PC-3 (cell line): ENCODE measurements at regions not wholly inside any gene's neighbourhood (a gene's known extent, or its start where the extent isn't known, plus 50 kb on each side); places are given as distances from the start of the nearest gene placed in this dataset.

ENCODE experiments used
- ATAC-seq: fragments of 200-7000 bp; cut with Tn5 transposase; 2 replicates; pipeline ENCODE4 v1.9.1; 2020; ENCODE audit warnings: mild to moderate bottlenecking, moderate library complexity
- BruUV-seq: library from RNA; stranded (reverse); fragments of 400-500 nt; replicated peaks from 2 replicates; lab custom pipeline; 2021; lab: Mats Ljungman, UMichigan
- CTCF ChIA-PET: fragments of 300-600 bp; sonication (Branson Sonifier 250); formaldehyde crosslinking; loops from one replicate; lab custom pipeline; 2022; ENCODE audit warnings: antibody characterized with exemption; lab: Charles Lee
- POLR2A ChIA-PET: fragments of 300-600 bp; sonication (Branson Sonifier 250); formaldehyde crosslinking; loops from one replicate; lab custom pipeline; 2022; ENCODE audit warnings: antibody characterized with exemption; ENCODE audit not compliant: unreplicated experiment; lab: Charles Lee
- DNase-seq: peaks from one replicate; pipeline ENCODE4 v3.0.0-alpha.2; 2015
- H2AFZ ChIP-seq: fragments of 300-600 bp; sonication (generic); 2 replicates; pipeline ENCODE4 v1.6.0; 2016; ENCODE audit warnings: antibody characterized with exemption, low read length
- H3F3A ChIP-seq: fragments of 300-600 bp; sonication (generic); one replicate; pipeline ENCODE4 v1.6.0; 2017; ENCODE audit warnings: antibody characterized with exemption, low read length, control low read depth, mild to moderate bottlenecking; ENCODE audit not compliant: unreplicated experiment
- H3K27ac ChIP-seq: fragments of 300-600 bp; sonication (generic); 2 replicates; pipeline ENCODE4 v1.5.1; 2016; ENCODE audit warnings: mild to moderate bottlenecking, low read length
- H3K27me3 ChIP-seq: fragments of 300-600 bp; sonication (generic); 2 replicates; pipeline ENCODE4 v1.6.1; 2016; ENCODE audit warnings: low read length, mixed read lengths
- H3K36me3 ChIP-seq: fragments of 300-600 bp; sonication (generic); 2 replicates; pipeline ENCODE4 v1.6.1; 2016; ENCODE audit warnings: low read depth, mixed run types, low read length, mixed read lengths
- H3K4me1 ChIP-seq: fragments of 300-600 bp; sonication (generic); 2 replicates; pipeline ENCODE4 v1.5.1; 2016; ENCODE audit warnings: low read length; ENCODE audit not compliant: insufficient read depth
- H3K4me2 ChIP-seq: fragments of 300-600 bp; sonication (generic); 2 replicates; pipeline ENCODE4 v1.6.0; 2016; ENCODE audit warnings: low read length
- H3K4me3 ChIP-seq: fragments of 300-600 bp; sonication (generic); 2 replicates; pipeline ENCODE4 v1.5.1; 2016; ENCODE audit warnings: mild to moderate bottlenecking, low read length, mixed read lengths
- H3K79me2 ChIP-seq: fragments of 300-600 bp; sonication (generic); 2 replicates; pipeline ENCODE4 v1.6.1; 2017; ENCODE audit warnings: low read length, mixed read lengths
- H3K9ac ChIP-seq: fragments of 300-600 bp; sonication (generic); 2 replicates; pipeline ENCODE4 v1.6.0; 2016; ENCODE audit warnings: mild to moderate bottlenecking, low read length
- H3K9me2 ChIP-seq: fragments of 300-600 bp; sonication (generic); replicated peaks from 2 replicates; pipeline ENCODE4 v1.6.1; 2016; ENCODE audit warnings: mixed run types, low read length, mixed read lengths
- H3K9me3 ChIP-seq: fragments of 300-600 bp; sonication (generic); 2 replicates; pipeline ENCODE4 v1.6.1; 2016; ENCODE audit warnings: low read length, mixed read lengths
- H4K20me1 ChIP-seq: fragments of 300-600 bp; sonication (generic); 2 replicates; pipeline ENCODE4 v1.6.1; 2016; ENCODE audit warnings: low read length, mixed read lengths
- EZH2 ChIP-seq: fragments of 300-600 bp; sonication (generic); IDR thresholded peaks from one replicate; pipeline ENCODE4 v1.6.1; 2017; ENCODE audit warnings: antibody characterized with exemption, mild to moderate bottlenecking, low read length; ENCODE audit not compliant: unreplicated experiment
- EZH2phosphoT487 ChIP-seq: fragments of 300-600 bp; sonication (generic); IDR thresholded peaks from 2 replicates; pipeline ENCODE4 v1.6.1; 2018; ENCODE audit warnings: mild to moderate bottlenecking, antibody characterized with exemption, low read length, borderline replicate concordance
- intact Hi-C: fragments of 100-400 bp; cut with micrococcal nuclease; formaldehyde crosslinking; loops from 2 replicates; pipeline ENCODE4 v1.9.0; 2023
- TF ChIP-seq, protein P1 (sequence below): fragments of 300-600 bp; sonication (generic); conservative IDR thresholded peaks from 2 replicates; pipeline ENCODE4 v1.5.1; 2017; ENCODE audit warnings: antibody characterized with exemption, low read depth, mild to moderate bottlenecking, low read length

DNA sequence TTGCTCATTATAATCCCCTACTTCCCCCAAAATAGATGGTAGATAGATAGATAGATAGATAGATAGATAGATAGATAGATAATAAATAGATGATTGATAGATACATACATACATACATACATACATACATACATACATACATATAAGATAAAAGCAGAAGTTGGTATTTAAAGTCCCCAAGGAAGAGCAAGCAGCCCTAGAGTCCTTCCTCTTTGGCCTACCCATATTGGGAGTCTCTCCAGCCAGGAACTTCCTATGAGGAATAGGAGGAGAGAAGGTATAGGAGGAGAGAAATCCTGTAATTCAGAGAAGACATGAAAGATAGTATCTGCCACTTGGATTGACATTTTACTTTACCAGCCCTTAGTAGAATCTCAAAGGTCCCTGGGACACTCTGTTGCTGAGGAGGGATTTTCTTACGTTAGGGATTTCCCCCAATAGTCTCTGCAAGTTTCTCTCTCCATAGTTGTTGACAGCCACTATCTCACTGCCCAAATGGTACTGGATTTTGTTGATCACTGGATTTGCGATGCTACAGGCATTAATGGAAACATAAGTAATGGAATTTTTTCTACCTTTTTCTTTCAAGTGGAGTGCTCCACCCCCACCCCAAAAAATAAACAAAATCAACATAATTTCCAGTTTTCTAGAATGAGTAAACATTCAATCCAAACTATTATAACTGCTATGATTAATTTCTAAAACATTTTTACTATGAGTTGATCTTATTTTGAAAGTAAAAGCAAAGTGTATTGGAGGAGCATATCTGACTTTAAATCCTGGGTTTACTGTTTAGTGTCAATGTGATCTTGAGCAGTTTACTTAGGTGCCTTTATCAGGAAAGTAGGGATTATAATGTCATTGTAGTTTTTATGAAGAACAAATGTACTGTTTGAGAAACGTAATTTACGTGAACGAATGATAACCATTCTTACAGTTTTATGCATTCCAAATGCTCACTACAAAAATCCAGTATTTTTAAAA lies 93.2 kb upstream of the TNFSF4 start:
- Histone ChIP-seq H3K9me2 (peaks cover 17% of the 10 kb centered on the region), H4K20me1 (no peaks in the 10 kb centered on the region), H2AFZ (no peak overlapping the region), H3K27me3 (no peaks in the 10 kb centered on the region), H3K27ac (no peak overlapping the region), H3K36me3 (no peaks in the 10 kb centered on the region), H3K79me2 (no peaks in the 10 kb centered on the region), H3K4me2 (peak overlapping the region; percentile 16), H3K4me3 (no peak overlapping the region), H3F3A (no peaks in the 10 kb centered on the region), H3K9me3 (no peaks in the 10 kb centered on the region), H3K4me1 (peaks cover 19% of the 10 kb centered on the region), H3K9ac (no peak overlapping the region)
- intact Hi-C loops, result no loop called here
- BruUV-seq, result no TSS peak
- ChIA-PET POLR2A (no interaction called here), CTCF (interaction anchor here (1.0 kb wide), 1 partner anchor 18 kb away, joined by 4 read pairs; no protein-coding TSS in a partner anchor)
- ATAC-seq (peak; percentile 67), DNase-seq (peak; percentile 42)
- TF ChIP-seq EZH2 (no peak), EZH2phosphoT487 (no peak)
- TF ChIP-seq, protein P1, sequence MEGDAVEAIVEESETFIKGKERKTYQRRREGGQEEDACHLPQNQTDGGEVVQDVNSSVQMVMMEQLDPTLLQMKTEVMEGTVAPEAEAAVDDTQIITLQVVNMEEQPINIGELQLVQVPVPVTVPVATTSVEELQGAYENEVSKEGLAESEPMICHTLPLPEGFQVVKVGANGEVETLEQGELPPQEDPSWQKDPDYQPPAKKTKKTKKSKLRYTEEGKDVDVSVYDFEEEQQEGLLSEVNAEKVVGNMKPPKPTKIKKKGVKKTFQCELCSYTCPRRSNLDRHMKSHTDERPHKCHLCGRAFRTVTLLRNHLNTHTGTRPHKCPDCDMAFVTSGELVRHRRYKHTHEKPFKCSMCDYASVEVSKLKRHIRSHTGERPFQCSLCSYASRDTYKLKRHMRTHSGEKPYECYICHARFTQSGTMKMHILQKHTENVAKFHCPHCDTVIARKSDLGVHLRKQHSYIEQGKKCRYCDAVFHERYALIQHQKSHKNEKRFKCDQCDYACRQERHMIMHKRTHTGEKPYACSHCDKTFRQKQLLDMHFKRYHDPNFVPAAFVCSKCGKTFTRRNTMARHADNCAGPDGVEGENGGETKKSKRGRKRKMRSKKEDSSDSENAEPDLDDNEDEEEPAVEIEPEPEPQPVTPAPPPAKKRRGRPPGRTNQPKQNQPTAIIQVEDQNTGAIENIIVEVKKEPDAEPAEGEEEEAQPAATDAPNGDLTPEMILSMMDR, result no peak

DNA sequence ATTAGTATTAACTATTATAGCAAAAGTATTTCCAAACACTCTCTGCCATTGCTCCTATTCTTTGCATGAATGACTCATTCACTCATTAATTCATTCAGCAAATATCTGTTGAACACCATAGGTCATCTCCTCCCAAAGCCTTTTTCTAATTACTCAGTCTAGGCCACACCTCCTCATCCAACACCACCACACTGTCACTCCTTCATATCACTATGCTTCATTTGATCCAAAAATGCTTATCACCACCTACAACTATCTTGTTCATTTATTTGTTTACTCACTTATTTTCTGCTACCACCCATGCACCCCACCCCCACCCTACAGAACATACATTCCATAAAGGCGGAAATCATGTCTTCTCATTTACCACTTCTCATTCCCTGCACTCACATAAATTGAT lies 94.4 kb upstream of the TNFSF4 start:
- ATAC-seq (peak; percentile 58), DNase-seq (peak; percentile 67)
- H3K4me2 ChIP-seq, result peak overlapping the region; percentile 16
- ChIA-PET CTCF (interaction anchor here (1.0 kb wide), 1 partner anchor 17 kb away, joined by 4 read pairs; no protein-coding TSS in a partner anchor), POLR2A (no interaction called here)
- no peaks in the 10 kb centered on the region for H3K27me3 ChIP-seq
- no peaks in the 10 kb centered on the region for H3K79me2 ChIP-seq
- H3K9me3 ChIP-seq, result no peaks in the 10 kb centered on the region
- H3K27ac ChIP-seq, result no peak overlapping the region
- intact Hi-C loops, result no loop called here
- H2AFZ ChIP-seq, result no peak overlapping the region
- peaks cover 19% of the 10 kb centered on the region for H3K4me1 ChIP-seq
- no peaks in the 10 kb centered on the region for H4K20me1 ChIP-seq
- no peaks in the 10 kb centered on the region for H3K36me3 ChIP-seq
- no peaks in the 10 kb centered on the region for H3F3A ChIP-seq
- BruUV-seq, result no TSS peak
- no peak overlapping the region for H3K9ac ChIP-seq
- H3K9me2 ChIP-seq, result peaks cover 13% of the 10 kb centered on the region
- TF ChIP-seq EZH2 (no peak), EZH2phosphoT487 (no peak)
- TF ChIP-seq, protein P1, result no peak
- H3K4me3 ChIP-seq, result no peak overlapping the region

DNA sequence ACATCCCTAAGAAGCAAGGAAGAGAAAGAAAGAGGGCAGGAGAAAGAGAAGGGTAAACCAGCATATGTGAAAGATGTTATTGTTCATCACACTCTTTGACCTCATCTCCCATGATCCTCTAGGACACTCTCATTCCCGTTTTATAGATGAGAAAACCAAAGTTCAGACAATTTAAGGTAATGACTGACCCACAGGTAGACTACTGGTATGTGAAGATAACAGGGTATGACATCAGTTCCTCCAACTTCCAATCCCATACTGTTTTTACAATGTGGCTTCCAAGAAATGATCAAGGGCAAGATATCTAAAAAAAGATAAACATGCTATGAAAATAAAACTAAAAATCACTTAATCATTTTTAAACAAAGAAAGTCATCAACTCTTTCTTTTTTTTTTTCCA lies 95.2 kb upstream of the TNFSF4 start:
- intact Hi-C loops, result no loop called here
- BruUV-seq, result no TSS peak
- TF ChIP-seq EZH2phosphoT487 (no peak), EZH2 (no peak)
- TF ChIP-seq, protein P1, result no peak
- Histone ChIP-seq H3K27ac (no peak overlapping the region), H3K9me3 (no peaks in the 10 kb centered on the region), H3K4me1 (peaks cover 19% of the 10 kb centered on the region), H3F3A (no peaks in the 10 kb centered on the region), H3K9me2 (peaks cover 7% of the 10 kb centered on the region; the same call in 1 of the 2 replicates), H2AFZ (no peak overlapping the region), H4K20me1 (no peaks in the 10 kb centered on the region), H3K4me3 (no peak overlapping the region), H3K79me2 (no peaks in the 10 kb centered on the region), H3K27me3 (no peaks in the 10 kb centered on the region), H3K9ac (no peak overlapping the region), H3K4me2 (no peak overlapping the region), H3K36me3 (no peaks in the 10 kb centered on the region)
- ATAC-seq, result no peak
- no peak for DNase-seq
- POLR2A ChIA-PET, result no interaction called here
- CTCF ChIA-PET, result no interaction called here
